A673 (cell line): ENCODE measurements at regions not wholly inside any gene's neighbourhood (a gene's known extent, or its start where the extent isn't known, plus 50 kb on each side); places are given as distances from the start of the nearest gene placed in this dataset.

Experiments used
- BruUV-seq: library from RNA; stranded (reverse); fragments of 400-500 nt; replicated peaks from 2 replicates; lab custom pipeline; 2021; lab: Mats Ljungman, UMichigan
- CTCF ChIA-PET: fragments of 300-600 bp; sonication (Branson Sonifier 250); formaldehyde crosslinking; loops from one replicate; lab custom pipeline; 2022; ENCODE audit warnings: antibody characterized with exemption; lab: Charles Lee
- POLR2A ChIA-PET: fragments of 300-600 bp; sonication (Branson Sonifier 250); formaldehyde crosslinking; loops from one replicate; lab custom pipeline; 2022; ENCODE audit warnings: antibody characterized with exemption; ENCODE audit not compliant: low non-redundant PET; lab: Charles Lee
- DNase-seq: peaks from one replicate; pipeline ENCODE4 v3.0.0-alpha.2; 2015; ENCODE audit warnings: low spot score
- H3K27ac ChIP-seq: fragments of 200-600 bp; sonication (generic); 2 replicates; pipeline ENCODE4 v1.5.1; 2016; ENCODE audit warnings: mixed run types, low read depth, mild to moderate bottlenecking, mixed read lengths, antibody characterized with exemption, low read length; ENCODE audit not compliant: poor library complexity, severe bottlenecking
- H3K27me3 ChIP-seq: fragments of 200-600 bp; sonication (generic); replicated peaks from 2 replicates; pipeline ENCODE4 v1.6.1; 2017; ENCODE audit warnings: mixed run types, low read depth, mild to moderate bottlenecking, mixed read lengths, antibody characterized with exemption, low read length; ENCODE audit not compliant: insufficient read depth, poor library complexity
- H3K36me3 ChIP-seq: fragments of 200-600 bp; sonication (generic); 2 replicates; pipeline ENCODE4 v1.6.1; 2016; ENCODE audit warnings: mixed run types, mild to moderate bottlenecking, mixed read lengths, antibody characterized with exemption, low read length; ENCODE audit not compliant: insufficient read depth, poor library complexity, severe bottlenecking
- H3K4me1 ChIP-seq: fragments of 200-600 bp; sonication (generic); 2 replicates; pipeline ENCODE4 v1.6.1; 2017; ENCODE audit warnings: mixed run types, mild to moderate bottlenecking, mixed read lengths, antibody characterized with exemption, low read length; ENCODE audit not compliant: insufficient read depth, poor library complexity, severe bottlenecking
- H3K4me3 ChIP-seq: fragments of 200-600 bp; sonication (generic); 2 replicates; pipeline ENCODE4 v1.5.1; 2016; ENCODE audit warnings: low read depth, mixed run types, mild to moderate bottlenecking, mixed read lengths, low read length; ENCODE audit not compliant: poor library complexity, severe bottlenecking
- H3K9me3 ChIP-seq: fragments of 200-600 bp; sonication (generic); 2 replicates; pipeline ENCODE4 v1.6.1; 2016; ENCODE audit warnings: mixed run types, low read depth, mild to moderate bottlenecking, mixed read lengths, antibody characterized with exemption, low read length; ENCODE audit not compliant: poor library complexity, severe bottlenecking
- EZH2 ChIP-seq: fragments of 200-600 bp; sonication (generic); IDR thresholded peaks from 2 replicates; pipeline ENCODE4 v1.6.1; 2017; ENCODE audit warnings: borderline replicate concordance, low read depth, mild to moderate bottlenecking, mixed read lengths, antibody characterized with exemption, low read length; ENCODE audit not compliant: poor library complexity, severe bottlenecking
- intact Hi-C: fragments of 100-400 bp; cut with micrococcal nuclease; formaldehyde crosslinking; loops from one replicate; pipeline ENCODE4 v1.10.0; 2022; ENCODE audit not compliant: unreplicated experiment
- TF ChIP-seq, protein P1 (sequence below): fragments of 300-800, 200-600 bp; sonication (generic); conservative IDR thresholded peaks from 2 replicates; pipeline ENCODE4 v1.5.1; 2017; ENCODE audit warnings: low read depth, mild to moderate bottlenecking, antibody characterized with exemption, low read length, moderate library complexity, mixed read lengths

DNA sequence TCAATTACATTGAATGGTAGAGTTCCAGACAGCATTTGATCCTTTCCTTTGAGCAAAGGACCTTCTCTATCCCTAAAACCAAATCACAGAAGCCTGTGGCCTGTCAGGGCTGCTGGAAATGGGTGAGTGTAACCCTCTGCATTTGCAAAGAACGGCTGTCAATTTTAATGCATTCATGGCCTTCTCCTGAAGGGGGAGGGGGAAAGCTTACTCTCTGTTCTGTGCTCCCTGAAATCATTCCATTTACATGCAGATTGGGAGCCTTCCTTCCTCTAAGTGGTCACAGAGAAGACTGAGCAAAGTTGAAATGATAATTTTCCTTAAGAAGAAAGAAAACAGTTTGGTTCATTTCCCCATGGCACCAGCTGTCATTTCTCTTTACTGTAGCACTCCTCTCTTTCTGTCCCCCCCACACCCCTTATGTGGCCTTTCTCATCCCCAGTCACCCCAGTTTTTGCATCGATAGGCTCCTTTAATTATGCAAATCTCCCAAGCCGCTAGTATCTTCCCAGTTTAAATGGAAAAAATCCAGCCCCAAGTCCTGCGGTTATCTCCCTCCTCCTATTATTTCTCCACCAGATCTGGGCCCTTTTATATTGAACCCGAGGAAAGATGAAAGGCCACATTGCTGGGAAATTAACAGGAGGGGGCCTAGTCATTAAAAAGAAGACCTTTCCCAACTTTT, 109.4 kb upstream of the KIRREL3 start:
- no peaks in the 10 kb centered on the region for H3K9me3 ChIP-seq
- no peak for DNase-seq
- intact Hi-C loops: no loop called here
- no peak overlapping the region for H3K4me3 ChIP-seq
- POLR2A ChIA-PET: no interaction called here
- peaks cover 10% of the 10 kb centered on the region for H3K27me3 ChIP-seq
- H3K36me3 ChIP-seq: no peaks in the 10 kb centered on the region
- H3K4me1 ChIP-seq: peaks cover 5% of the 10 kb centered on the region
- CTCF ChIA-PET: no interaction called here
- TF ChIP-seq EZH2: no peak
- TF ChIP-seq, protein P1, sequence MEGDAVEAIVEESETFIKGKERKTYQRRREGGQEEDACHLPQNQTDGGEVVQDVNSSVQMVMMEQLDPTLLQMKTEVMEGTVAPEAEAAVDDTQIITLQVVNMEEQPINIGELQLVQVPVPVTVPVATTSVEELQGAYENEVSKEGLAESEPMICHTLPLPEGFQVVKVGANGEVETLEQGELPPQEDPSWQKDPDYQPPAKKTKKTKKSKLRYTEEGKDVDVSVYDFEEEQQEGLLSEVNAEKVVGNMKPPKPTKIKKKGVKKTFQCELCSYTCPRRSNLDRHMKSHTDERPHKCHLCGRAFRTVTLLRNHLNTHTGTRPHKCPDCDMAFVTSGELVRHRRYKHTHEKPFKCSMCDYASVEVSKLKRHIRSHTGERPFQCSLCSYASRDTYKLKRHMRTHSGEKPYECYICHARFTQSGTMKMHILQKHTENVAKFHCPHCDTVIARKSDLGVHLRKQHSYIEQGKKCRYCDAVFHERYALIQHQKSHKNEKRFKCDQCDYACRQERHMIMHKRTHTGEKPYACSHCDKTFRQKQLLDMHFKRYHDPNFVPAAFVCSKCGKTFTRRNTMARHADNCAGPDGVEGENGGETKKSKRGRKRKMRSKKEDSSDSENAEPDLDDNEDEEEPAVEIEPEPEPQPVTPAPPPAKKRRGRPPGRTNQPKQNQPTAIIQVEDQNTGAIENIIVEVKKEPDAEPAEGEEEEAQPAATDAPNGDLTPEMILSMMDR: no peak
- H3K27ac ChIP-seq: no peak overlapping the region
- no TSS peak for BruUV-seq

DNA sequence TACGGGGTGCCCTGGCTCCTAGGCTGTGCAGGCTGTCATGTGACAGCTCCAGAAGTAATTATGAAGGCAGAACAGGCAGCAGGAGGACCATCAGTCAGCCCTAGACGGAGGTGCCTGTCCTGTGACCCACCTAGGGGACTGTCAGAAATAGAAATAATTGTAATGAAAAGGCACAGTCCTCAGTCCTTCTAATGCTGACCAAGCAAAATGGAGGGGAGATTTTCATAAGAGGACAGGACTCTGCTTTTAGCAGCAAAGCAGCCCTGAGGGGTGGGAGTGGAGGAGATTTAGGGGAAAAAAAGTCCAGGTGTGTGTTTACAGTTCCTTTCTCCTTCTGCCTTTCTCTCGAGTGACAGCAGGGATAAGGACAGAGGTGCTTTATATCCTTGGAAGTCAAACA, 108.3 kb upstream of the KIRREL3 start:
- TF ChIP-seq EZH2: no peak
- TF ChIP-seq, protein P1: no peak
- no peaks in the 10 kb centered on the region for H3K9me3 ChIP-seq
- ChIA-PET CTCF (no interaction called here), POLR2A (no interaction called here)
- peaks cover 5% of the 10 kb centered on the region for H3K4me1 ChIP-seq
- H3K36me3 ChIP-seq: no peaks in the 10 kb centered on the region
- DNase-seq: no peak
- H3K4me3 ChIP-seq: no peak overlapping the region
- no peak overlapping the region for H3K27ac ChIP-seq
- BruUV-seq: no TSS peak
- peaks cover 10% of the 10 kb centered on the region for H3K27me3 ChIP-seq
- intact Hi-C loops: no loop called here

DNA sequence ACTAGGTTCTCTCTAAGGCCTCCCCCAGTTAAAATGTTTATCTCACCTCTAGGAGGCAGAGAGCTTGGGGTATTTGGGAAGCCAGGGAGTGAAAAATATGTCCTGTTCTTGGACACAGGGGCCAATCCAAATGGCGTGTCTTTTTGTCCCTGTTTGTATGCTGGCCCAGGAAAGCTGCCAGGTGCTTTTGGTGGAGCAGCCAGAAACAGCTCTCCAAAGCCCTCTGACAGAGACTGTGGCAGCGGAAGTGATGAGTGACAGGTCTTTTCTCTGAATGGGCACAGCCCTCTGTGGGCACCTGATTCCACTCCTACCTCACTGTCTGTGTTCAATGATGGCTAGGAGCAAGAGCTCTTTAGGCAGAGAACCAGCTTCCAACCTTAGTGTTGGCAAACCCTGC, 106.4 kb upstream of the KIRREL3 start:
- no TSS peak for BruUV-seq
- no peak for DNase-seq
- Histone ChIP-seq H3K36me3 (no peaks in the 10 kb centered on the region), H3K4me3 (no peak overlapping the region), H3K27ac (no peak overlapping the region), H3K27me3 (peaks cover 4% of the 10 kb centered on the region), H3K4me1 (peaks cover 5% of the 10 kb centered on the region), H3K9me3 (no peaks in the 10 kb centered on the region)
- intact Hi-C loops: no loop called here
- ChIA-PET CTCF (no interaction called here), POLR2A (no interaction called here)
- TF ChIP-seq, protein P1: no peak
- no peak for TF ChIP-seq EZH2
